HT-29 (cell line): ENCODE measurements at regions not wholly inside any gene's neighbourhood (a gene's known extent, or its start where the extent isn't known, plus 50 kb on each side); places are given as distances from the start of the nearest gene placed in this dataset.

Source experiments
- DNase-seq: peaks from one replicate; pipeline ENCODE4 v3.0.0-alpha.2; 2015; ENCODE audit warnings: low spot score

GRCh38 chr2:5990086-5990485 lies 297.9 kb downstream of the SOX11 start:
- DNase-seq: no peak

DNA sequence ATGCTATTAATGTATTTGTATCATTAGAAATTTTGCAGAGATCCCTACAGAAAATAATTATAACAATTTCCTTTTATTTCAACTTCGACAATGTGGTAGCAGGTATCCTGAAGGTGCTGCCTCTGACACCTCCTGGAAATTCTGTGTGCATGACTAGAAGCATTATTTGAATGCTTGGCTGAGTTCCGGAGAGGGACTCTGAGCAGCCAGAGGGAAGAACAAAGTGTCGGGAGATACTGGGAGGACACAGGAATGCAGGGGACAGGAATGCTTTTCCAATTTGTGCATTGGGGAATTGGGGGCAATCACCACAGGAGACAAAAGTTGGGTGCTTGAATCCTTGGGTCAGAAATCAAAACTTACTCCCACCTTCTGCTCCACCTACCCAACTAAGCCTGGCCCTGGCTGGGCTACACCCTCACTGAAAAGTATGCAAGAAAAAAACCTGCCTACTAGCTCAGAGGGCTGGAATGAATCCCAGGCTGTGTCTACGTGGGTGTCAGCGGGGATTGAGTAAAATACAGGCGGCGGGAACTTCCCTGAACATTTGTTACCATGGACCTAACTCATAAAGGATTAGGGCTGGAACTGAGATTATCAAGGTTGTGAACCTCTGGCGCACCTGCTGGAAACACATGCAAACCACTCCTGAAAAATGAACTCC lies 299.3 kb downstream of the SOX11 start:
- no peak for DNase-seq

GRCh38 chr2:5995832-5996231 lies 303.6 kb downstream of the SOX11 start:
- no peak for DNase-seq

DNA sequence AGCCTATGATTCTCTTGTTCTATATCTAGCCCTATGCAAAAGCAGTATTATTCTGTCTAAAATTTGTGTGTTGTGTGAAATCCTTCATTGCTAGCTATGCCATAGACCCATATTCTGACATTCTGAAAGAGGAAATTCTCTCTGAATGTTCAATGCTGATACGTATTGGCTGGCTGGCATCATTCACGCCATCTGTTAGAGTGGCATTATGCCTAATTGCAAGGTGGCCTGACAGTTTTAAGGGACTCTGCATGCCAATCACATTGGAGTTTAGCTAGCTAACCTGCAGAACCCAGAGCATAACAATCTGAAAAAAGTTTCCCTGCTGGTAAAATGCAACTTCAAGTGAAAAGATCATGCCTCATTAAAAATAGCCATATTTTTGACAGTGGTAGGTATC lies 316.0 kb downstream of the SOX11 start:
- no peak for DNase-seq

GRCh38 chr2:6008726-6009125 lies 316.5 kb downstream of the SOX11 start:
- no peak for DNase-seq

GRCh38 chr2:6010163-6010562 lies 318.0 kb downstream of the SOX11 start:
- no peak for DNase-seq

DNA sequence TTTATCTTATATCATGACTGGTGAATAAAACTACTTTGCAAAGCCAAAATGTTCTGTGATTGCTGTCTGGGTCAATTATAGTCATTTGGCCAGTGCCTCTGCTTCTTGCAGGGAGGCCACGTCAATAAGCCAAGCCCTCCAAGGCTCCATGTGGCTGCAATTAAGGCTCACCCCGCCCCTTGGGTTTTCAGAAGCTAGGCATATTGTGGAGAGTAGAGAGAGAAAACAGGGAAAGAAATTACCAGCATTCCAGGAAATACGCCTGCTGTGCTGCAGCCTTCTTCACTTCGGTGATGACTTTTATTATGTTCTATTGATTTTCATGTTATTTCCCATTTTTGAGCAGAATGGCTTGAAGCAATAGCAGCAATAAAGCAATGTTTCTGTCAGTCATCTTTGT lies 319.7 kb downstream of the SOX11 start:
- DNase-seq: no peak

- DNase-seq: no peak
Measured at GRCh38 chr2:6017736-6018286, 325.6 kb downstream of the SOX11 start.

DNA sequence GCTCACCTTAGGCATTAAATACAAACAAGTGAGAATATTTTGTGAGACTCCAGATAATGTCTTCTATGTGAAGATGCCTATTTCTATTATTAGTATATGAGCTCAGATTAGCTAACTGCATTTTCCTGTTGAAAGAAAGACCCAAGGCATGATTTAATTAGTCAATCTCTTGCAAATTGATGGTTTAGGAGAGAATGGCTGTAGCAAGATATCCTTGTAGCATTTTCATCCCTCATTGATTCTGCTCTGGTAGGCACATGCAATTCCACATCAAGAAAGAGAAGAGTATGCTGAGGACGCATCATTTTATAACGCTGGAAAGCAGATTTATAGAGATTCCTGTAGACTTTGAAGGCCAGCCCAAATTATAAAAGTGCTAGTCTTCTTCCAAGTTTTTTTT lies 332.0 kb downstream of the SOX11 start:
- DNase-seq: no peak

DNA sequence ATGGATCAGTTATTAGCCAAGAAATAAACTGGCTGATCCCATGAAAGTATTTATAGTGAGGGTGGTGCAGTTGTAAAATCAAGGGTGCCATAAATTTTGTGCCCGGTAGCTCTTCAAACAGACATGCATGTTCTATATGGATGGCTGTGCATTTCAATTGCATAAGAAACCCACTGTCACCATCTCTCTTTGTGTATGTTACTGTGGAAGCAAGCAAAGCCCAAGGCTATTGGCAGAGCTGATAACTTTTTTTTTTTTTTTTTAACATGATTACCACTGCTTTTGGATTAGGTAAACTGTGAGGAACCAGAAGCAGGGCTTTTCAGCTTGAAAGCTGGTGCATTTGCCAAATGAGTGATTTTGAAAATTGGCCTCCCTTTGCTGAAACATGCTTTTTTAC lies 332.6 kb downstream of the SOX11 start:
- no peak for DNase-seq

DNA sequence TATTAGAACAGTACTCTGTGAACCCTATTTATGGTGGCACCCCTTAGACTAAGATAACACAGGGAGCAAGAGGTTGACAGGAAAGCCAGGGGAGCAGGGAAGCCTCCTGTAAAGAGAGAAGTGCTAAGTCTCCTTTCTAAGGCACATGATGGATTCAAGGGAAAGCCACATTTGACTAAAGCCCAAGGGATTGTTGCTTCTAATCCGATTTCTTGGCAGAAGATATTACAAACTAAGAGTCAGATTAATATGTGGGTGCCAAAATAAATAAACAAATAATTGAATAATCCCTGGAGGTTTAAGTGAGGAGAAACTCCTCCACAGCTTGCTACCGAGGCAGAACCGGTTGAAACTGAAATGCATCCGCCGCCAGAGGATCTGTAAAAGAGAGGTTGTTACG lies 333.2 kb downstream of the SOX11 start:
- DNase-seq: no peak

DNA sequence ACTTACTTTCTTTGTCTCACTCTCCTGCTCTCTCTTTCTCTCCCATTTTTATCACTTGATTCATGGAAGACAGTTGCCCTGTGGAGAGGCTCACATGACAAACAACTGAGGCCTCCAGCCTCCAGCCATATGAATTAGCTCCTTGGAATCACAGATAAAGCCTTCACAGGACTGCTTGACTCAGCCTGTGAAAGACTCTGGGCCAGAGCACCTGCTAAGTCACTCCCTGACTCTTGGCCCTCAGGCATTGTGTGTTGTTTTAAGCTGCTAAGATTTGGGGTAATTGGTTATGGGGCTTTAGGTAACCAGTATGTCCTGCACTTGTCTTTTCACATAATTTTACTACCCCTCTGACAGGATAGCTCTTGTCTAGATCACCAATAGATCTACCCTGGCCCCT lies 334.9 kb downstream of the SOX11 start:
- no peak for DNase-seq

DNA sequence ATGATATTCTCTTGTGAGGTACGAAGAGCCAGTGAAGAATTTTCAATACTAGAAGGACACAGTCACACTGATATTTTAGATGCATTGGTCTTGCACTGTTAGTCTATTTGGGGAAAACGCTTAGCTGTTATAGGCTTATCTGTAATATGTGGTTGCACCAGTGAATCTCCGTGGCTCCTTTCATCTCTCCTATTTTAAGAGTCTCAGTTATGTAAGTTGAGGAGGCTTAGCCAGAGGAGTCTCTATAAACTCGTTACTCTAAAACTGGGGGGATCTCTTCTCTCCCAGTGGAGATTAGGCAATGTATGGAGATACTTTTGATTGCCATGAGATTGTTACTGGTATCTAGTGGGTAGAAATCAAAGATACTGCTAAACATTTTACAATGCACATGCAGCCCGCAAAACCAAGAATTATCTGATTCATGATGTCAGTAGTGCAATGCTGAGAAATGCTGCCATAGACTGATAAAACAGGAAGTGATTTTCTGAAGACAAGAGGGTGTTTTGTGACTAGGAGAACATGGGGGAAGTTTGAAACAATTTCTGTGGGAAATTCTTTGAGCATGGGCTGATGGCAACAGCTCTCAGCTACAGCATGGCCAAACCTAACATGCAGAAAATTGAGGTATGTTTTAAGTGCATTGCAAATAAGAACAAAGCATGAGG lies 339.1 kb downstream of the SOX11 start:
- DNase-seq: no peak

GRCh38 chr2:6036211-6036610 lies 344.0 kb downstream of the SOX11 start:
- DNase-seq: no peak

- DNase-seq: no peak
Measured at GRCh38 chr2:6043238-6043637, 351.1 kb downstream of the SOX11 start.

DNA sequence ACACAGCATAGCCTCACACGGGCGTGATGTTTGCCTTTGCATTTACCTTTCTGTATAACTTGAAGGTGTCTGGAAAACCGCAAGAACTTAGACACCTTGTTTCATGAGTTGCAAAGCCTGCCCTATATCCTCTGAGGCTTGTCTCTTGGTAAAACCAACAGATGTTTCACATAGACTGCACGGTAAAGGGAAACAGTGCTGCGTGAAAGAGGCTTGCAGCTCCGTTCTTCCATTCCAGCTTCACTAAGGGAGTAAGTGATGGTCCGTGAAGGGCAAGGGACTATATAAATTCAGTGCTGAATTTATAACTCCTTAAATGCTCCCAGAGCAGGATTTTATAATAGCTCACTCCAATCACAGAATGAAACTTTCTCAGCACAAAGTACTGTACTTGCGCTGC lies 360.5 kb downstream of the SOX11 start:
- DNase-seq: no peak

- DNase-seq: no peak
Measured at GRCh38 chr2:6053743-6054142, 361.6 kb downstream of the SOX11 start.

GRCh38 chr2:6054161-6054671 lies 362.0 kb downstream of the SOX11 start:
- no peak for DNase-seq

DNA sequence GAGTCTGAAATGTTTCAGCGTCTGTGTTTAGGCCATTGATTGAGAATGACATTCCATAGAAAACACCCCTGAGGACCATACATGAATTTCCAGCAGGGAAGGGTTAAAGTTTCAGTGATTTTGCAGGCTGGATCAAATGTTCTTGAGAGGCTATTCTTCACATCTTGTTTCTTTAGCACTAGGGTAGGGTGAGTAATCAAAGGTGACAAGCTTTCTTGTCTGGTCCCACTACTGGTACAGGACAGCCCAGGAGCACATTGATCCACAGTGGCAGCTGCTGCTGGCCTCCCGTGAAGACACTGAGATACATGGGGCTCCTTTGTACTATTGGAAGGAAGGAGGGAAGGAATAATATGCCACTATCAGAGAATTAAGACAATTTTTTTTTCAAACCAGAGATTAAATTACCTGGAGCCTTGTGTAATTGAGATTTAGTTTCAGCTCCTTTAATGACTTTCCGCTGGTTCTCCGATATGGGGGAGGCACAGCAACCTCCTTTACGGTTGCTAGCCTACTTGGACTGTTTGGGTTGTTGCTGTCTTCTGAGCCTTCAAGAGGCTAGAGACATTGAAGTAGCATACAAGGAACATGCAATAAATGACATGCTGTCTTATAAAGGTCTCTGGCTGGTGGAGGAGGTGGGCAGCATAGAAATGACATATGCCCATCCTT lies 368.9 kb downstream of the SOX11 start:
- DNase-seq: no peak

- no peak for DNase-seq
Measured at GRCh38 chr2:6064757-6065156, 372.6 kb downstream of the SOX11 start.

GRCh38 chr2:6065703-6066102 lies 373.5 kb downstream of the SOX11 start:
- DNase-seq: no peak

DNA sequence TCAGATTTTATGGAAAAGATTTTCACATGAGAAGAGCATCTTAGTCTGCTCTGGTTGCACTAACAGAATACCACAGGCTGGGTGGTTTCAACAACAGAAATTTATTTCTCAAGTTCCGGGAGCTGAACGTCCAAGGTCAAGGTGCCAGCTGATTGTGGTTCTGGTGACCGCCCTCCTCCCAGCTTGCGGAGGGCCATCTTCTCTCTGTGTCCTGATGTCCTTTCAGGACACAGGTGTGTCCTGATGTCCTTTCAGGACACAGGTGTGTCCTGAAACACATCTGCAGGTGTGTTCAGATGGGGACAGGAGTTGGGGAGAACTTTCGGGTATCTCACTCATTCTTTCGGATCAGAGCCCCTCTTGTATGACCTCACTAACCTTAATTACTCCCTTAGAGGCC lies 374.9 kb downstream of the SOX11 start:
- no peak for DNase-seq

- DNase-seq: no peak
Measured at GRCh38 chr2:6067806-6068205, 375.6 kb downstream of the SOX11 start.
